Ammon's horn (tissue), 1 donor: ENCODE measurements at regions not wholly inside any gene's neighbourhood (a gene's known extent, or its start where the extent isn't known, plus 50 kb on each side); places are given as distances from the start of the nearest gene placed in this dataset.
"Not testable (repeated sequence)": the region's sequence is repeated elsewhere in the genome, so short reads cannot be mapped to it uniquely, and the experiment has no call there.

Experiments used
- DNase-seq: peaks from one replicate; pipeline ENCODE4 v3.0.0-alpha.2; 2016; ENCODE audit warnings: low spot score

GRCh38 chr1:60664086-60664625, 418.2 kb upstream of the NFIA start:
- no peak for DNase-seq

- DNase-seq, result no peak
Observed at GRCh38 chr1:60662486-60663044, 419.8 kb upstream of the NFIA start.

GRCh38 chr1:60657926-60658325, 424.4 kb upstream of the NFIA start:
- peak; percentile 35 for DNase-seq

- DNase-seq, result peak; percentile 19
Observed at GRCh38 chr1:60655679-60656355, 426.5 kb upstream of the NFIA start.

- not testable (repeated sequence) for DNase-seq
Observed at GRCh38 chr1:60640033-60640551, 442.3 kb upstream of the NFIA start.

- no peak for DNase-seq
Observed at GRCh38 chr1:60639287-60639686, 443.1 kb upstream of the NFIA start.

- no peak for DNase-seq
Observed at GRCh38 chr1:60637651-60638050, 444.7 kb upstream of the NFIA start.

- DNase-seq, result no peak
Observed at GRCh38 chr1:60636946-60637345, 445.4 kb upstream of the NFIA start.

- DNase-seq, result no peak
Observed at GRCh38 chr1:60634106-60634505, 448.3 kb upstream of the NFIA start.

- DNase-seq, result peak; percentile 65
Observed at GRCh38 chr1:60622486-60622885, 459.9 kb upstream of the NFIA start.

GRCh38 chr1:60621368-60621851, 461.0 kb upstream of the NFIA start:
- DNase-seq, result peak; percentile 57

GRCh38 chr1:60620087-60620486, 462.3 kb upstream of the NFIA start:
- DNase-seq, result no peak

GRCh38 chr1:60619581-60619980, 462.8 kb upstream of the NFIA start:
- no peak for DNase-seq

- no peak for DNase-seq
Observed at GRCh38 chr1:60615666-60616065, 466.7 kb upstream of the NFIA start.

GRCh38 chr1:60612790-60613189, 469.6 kb upstream of the NFIA start:
- no peak for DNase-seq

- DNase-seq, result not testable (repeated sequence)
Observed at GRCh38 chr1:60606921-60607320, 475.4 kb upstream of the NFIA start.

GRCh38 chr1:60600532-60600931, 481.8 kb upstream of the NFIA start:
- DNase-seq, result no peak

- no peak for DNase-seq
Observed at GRCh38 chr1:60599574-60599973, 482.8 kb upstream of the NFIA start.

GRCh38 chr1:60598041-60598910, 484.1 kb upstream of the NFIA start:
- DNase-seq, result no peak

- no peak for DNase-seq
Observed at GRCh38 chr1:60596791-60597750, 485.3 kb upstream of the NFIA start.

- no peak for DNase-seq
Observed at GRCh38 chr1:60591583-60591982, 490.8 kb upstream of the NFIA start.
